Left lung (tissue), 4 donors: ENCODE measurements at regions not wholly inside any gene's neighbourhood (a gene's known extent, or its start where the extent isn't known, plus 50 kb on each side); places are given as distances from the start of the nearest gene placed in this dataset.
"Not testable (repeated sequence)": the region's sequence is repeated elsewhere in the genome, so short reads cannot be mapped to it uniquely, and the experiment has no call there.

Experiments
- ATAC-seq: fragments of 200-7000 bp; cut with Tn5 transposase; one replicate; pipeline ENCODE4 v1.9.1; 2020; ENCODE audit warnings: moderate library complexity
- DNase-seq, 4 donors: peaks; one replicate each; pipeline ENCODE4 v3.0.0-alpha.2; 2013 to 2020
- H3K27ac ChIP-seq, 2 donors: fragments of 200-600 bp; sonication (generic) in 1 of 2; one replicate each; pipeline versions ENCODE4 v1.5.0 to v1.8.0; 2020 to 2021
- H3K27me3 ChIP-seq, 2 donors: fragments of 200-600 bp; sonication (generic) in 1 of 2; one replicate each; pipeline versions ENCODE4 v1.5.0 to v1.8.0; 2020 to 2021
- H3K36me3 ChIP-seq, 2 donors: fragments of 200-600 bp; sonication (generic) in 1 of 2; one replicate each; pipeline versions ENCODE4 v1.5.0 to v1.8.0; 2020 to 2021
- H3K4me1 ChIP-seq, 2 donors: fragments of 200-600 bp; one replicate each; pipeline ENCODE4 v1.8.0; 2021
- H3K4me3 ChIP-seq, 2 donors: fragments of 200-600 bp; sonication (generic) in 1 of 2; one replicate each; pipeline versions ENCODE4 v1.5.0 to v1.8.0; 2020 to 2021; ENCODE audit warnings: mild to moderate bottlenecking in 1 of 2
- H3K9me3 ChIP-seq, 2 donors: fragments of 200-600 bp; sonication (generic) in 1 of 2; one replicate each; pipeline versions ENCODE4 v1.5.0 to v1.8.0; 2020 to 2021
- intact Hi-C, 2 donors: fragments of 100-400 bp; cut with DNase I; formaldehyde crosslinking; loops; one replicate each; pipeline versions ENCODE4 v1.11.2 to v1.14.2; 2022
- TF ChIP-seq, protein P1 (sequence below), 2 donors: fragments of 200-600 bp; sonication (generic) in 1 of 2; IDR thresholded peaks; one replicate each; pipeline versions ENCODE4 v1.5.0 to v1.8.0; 2021; ENCODE audit warnings: antibody characterized with exemption in 2 of 2
- donor health status: DM: no; HTN: yes; CAD: no.
- donor health status: DM: no; HTN: no; CAD: no.

DNA sequence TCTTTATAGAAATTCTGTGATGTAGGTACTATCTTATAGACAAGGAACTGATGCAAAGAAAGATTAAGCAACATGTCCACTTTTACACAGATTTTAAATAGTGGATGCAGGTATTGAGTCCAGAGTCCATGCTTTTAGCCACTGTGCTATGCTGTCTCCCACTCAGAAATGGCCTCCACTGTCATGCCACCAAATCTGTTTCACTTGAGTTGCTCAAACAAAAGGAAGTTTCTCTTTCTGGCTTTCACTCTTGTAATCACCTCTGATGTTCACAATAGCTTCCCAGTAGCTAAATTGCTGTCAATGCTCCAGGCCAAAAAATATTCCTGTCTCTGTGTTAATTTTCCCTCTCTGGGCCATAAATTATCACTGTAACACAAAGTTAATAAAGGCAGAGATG is 77.0 kb upstream of the RASA1 start:
- Histone ChIP-seq H3K27ac (no peak overlapping the region), H3K4me1 (peaks cover 0 to 6% of the 10 kb centered on the region in 2 donors), H3K36me3 (no peaks in the 10 kb centered on the region), H3K9me3 (no peaks in the 10 kb centered on the region), H3K4me3 (no peak overlapping the region), H3K27me3 (no peaks in the 10 kb centered on the region)
- TF ChIP-seq, protein P1, sequence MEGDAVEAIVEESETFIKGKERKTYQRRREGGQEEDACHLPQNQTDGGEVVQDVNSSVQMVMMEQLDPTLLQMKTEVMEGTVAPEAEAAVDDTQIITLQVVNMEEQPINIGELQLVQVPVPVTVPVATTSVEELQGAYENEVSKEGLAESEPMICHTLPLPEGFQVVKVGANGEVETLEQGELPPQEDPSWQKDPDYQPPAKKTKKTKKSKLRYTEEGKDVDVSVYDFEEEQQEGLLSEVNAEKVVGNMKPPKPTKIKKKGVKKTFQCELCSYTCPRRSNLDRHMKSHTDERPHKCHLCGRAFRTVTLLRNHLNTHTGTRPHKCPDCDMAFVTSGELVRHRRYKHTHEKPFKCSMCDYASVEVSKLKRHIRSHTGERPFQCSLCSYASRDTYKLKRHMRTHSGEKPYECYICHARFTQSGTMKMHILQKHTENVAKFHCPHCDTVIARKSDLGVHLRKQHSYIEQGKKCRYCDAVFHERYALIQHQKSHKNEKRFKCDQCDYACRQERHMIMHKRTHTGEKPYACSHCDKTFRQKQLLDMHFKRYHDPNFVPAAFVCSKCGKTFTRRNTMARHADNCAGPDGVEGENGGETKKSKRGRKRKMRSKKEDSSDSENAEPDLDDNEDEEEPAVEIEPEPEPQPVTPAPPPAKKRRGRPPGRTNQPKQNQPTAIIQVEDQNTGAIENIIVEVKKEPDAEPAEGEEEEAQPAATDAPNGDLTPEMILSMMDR (IDR thresholded peaks at IDR 0.05) = no peak
- intact Hi-C loops = no loop called here
- ATAC-seq = no peak
- DNase-seq = no peak

DNA sequence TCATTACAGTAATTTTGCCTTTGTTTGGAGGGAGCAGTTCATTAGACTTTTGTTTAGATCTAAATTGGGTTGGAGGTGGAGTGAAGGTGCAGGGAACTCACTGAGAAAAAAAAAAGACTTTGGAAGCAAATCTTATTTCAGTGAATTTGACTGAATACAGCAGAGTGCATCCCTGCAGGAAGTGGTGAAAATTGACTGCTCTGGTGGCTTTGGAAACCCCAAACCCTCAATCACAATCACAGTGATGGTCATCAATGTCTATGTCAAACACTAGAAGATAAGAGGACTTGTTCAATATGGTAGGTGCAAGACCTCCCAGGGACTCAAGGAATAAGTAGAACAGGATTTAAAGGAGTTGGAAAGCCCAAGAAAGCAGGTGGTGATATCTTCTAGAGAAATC is 76.0 kb upstream of the RASA1 start:
- Histone ChIP-seq H3K27me3 (no peaks in the 10 kb centered on the region), H3K27ac (no peak overlapping the region), H3K36me3 (no peaks in the 10 kb centered on the region), H3K9me3 (no peaks in the 10 kb centered on the region), H3K4me1 (peaks cover 0 to 7% of the 10 kb centered on the region in 2 donors), H3K4me3 (no peak overlapping the region)
- ATAC-seq = no peak
- no peak for DNase-seq
- intact Hi-C loops = no loop called here
- TF ChIP-seq, protein P1 (IDR thresholded peaks at IDR 0.05) = no peak

DNA sequence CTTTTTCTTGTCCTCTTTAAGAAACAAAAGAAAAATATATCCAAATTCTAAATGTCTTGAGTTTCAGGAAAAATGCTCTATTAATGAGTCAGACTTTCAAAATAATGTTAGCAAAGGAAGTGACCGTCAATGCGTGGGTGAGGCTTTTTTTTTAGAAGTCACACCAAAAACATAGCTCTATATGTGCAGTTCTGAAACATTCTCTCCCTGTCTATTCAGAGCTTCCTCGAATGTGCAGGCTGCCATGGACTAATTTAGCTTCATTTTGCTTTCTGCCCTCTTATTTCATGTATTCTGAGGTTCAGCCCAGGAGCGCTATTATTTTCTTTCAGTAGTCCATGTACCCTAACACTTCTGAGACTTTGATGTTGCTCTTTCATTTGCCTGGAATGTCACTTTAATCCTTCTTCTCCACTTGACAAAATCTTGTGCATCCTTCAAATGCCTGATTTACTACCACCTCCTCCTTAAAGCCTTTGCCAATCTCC is 72.5 kb upstream of the RASA1 start:
- H3K27me3 ChIP-seq = no peaks in the 10 kb centered on the region
- DNase-seq (no peak), ATAC-seq (peak; percentile 36)
- H3K4me3 ChIP-seq = no peak overlapping the region
- peaks cover 0 to 2% of the 10 kb centered on the region in 2 donors for H3K9me3 ChIP-seq
- peak overlapping the region in 1 of 2 donors; percentile 18 for H3K27ac ChIP-seq
- intact Hi-C loops = no loop called here
- no peaks in the 10 kb centered on the region for H3K36me3 ChIP-seq
- TF ChIP-seq, protein P1 (IDR thresholded peaks at IDR 0.05) = no peak
- H3K4me1 ChIP-seq = peaks cover 0 to 7% of the 10 kb centered on the region in 2 donors

DNA sequence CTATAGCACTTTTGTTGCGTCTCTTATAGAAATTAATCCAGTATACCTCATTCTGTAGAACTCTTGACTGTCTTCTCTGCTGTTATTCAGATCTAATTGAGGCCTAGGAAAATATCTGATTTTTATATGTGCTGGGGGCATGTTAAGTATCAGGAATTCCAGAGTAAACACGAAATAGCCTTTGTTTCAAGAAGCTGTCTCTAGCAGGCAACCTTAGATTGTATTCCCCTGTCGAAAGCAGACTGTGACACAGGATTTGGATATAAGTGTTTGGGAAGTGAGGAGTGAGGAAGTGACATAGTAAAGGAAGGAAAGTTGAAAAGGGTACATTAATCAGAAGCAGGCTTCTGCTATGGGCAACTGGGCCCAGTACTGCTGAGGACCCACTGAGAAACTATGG is 72.1 kb upstream of the RASA1 start:
- no peak for DNase-seq
- Histone ChIP-seq H3K27me3 (no peaks in the 10 kb centered on the region), H3K36me3 (no peaks in the 10 kb centered on the region), H3K9me3 (peaks cover 0 to 2% of the 10 kb centered on the region in 2 donors), H3K4me3 (no peak overlapping the region), H3K4me1 (peaks cover 0 to 7% of the 10 kb centered on the region in 2 donors), H3K27ac (peak overlapping the region in 1 of 2 donors; percentile 18)
- intact Hi-C loops = no loop called here
- TF ChIP-seq, protein P1 (IDR thresholded peaks at IDR 0.05) = no peak
- no peak for ATAC-seq

DNA sequence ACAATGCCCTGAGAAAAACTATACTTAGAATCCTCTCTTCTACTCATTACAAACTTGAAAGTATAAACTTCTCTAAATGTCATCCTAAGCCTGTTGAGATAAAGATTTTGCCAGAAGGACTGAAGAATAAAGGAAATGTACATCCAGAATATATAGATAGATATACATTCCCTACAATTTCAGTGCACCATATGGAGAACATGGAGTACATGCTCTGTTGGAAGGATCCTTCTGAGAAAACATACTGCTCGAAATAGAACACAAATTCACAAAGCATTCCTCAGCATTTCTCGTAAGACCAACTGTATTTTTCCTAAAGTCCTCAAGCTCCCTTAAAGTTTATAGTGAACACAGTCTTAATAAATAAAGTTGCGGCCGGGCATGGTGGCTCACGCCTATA is 69.7 kb upstream of the RASA1 start:
- Histone ChIP-seq H3K27ac (no peak overlapping the region), H3K4me1 (peaks cover 0 to 7% of the 10 kb centered on the region in 2 donors), H3K4me3 (no peak overlapping the region), H3K27me3 (no peaks in the 10 kb centered on the region), H3K36me3 (no peaks in the 10 kb centered on the region), H3K9me3 (peaks cover 0 to 2% of the 10 kb centered on the region in 2 donors)
- ATAC-seq (no peak), DNase-seq (no peak)
- intact Hi-C loops = no loop called here
- TF ChIP-seq, protein P1 (IDR thresholded peaks at IDR 0.05) = no peak

DNA sequence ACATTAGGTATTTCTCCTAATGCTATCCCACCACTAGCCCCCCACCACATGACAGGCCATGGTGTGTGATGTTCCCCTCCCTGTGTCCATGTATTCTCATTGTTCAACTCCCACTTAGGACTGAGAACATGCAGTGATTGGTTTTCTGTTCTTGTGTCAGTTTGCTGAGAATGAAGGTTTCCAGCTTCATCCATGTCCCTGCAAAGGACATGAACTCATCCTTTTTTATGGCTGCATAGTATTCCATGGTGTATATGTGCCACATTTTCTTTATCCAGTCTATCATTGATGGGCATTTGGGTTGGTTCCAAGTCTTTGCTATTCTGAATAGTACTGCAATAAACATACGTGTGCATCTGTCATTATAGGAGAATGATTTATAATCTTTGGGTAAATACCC is 68.4 kb upstream of the RASA1 start:
- H3K36me3 ChIP-seq, intact Hi-C loops, H3K4me1 ChIP-seq, H3K27ac ChIP-seq, H3K27me3 ChIP-seq, H3K9me3 ChIP-seq, H3K4me3 ChIP-seq, DNase-seq, ATAC-seq: not testable (repeated sequence)

DNA sequence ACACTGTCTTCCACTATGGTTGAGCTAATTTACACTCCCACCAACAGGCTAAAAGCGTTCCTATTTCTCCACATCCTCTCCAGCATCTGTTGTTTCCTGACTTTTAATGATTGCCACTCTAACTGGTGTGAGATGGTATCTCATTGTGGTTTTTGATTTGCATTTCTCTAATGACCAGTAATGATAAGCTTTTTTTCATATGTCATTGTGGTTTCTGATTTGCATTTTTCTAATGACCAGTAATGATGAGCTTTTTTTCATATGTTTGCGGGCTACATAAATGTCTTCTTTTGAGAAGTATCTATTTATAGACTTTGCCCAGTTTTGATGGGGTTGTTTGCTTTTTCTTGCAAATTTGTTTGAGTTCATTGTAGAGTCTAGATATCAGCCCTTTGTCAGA is 68.0 kb upstream of the RASA1 start:
- H3K4me3 ChIP-seq, ATAC-seq, H3K27me3 ChIP-seq, H3K9me3 ChIP-seq, intact Hi-C loops, H3K4me1 ChIP-seq, DNase-seq, H3K27ac ChIP-seq, H3K36me3 ChIP-seq: not testable (repeated sequence)
